LHCN-M2 (cell line): ENCODE measurements at regions not wholly inside any gene's neighbourhood (a gene's known extent, or its start where the extent isn't known, plus 50 kb on each side); places are given as distances from the start of the nearest gene placed in this dataset.
A peak's percentile ranks its signal among the peaks of the same experiment; 100 is the strongest.
"Not testable (repeated sequence)": the region's sequence is repeated elsewhere in the genome, so short reads cannot be mapped to it uniquely, and the experiment has no call there.

Source experiments
- DNase-seq: peaks from one replicate; pipeline ENCODE4 v3.0.0-alpha.2; 2012; ENCODE audit warnings: low read depth

DNA sequence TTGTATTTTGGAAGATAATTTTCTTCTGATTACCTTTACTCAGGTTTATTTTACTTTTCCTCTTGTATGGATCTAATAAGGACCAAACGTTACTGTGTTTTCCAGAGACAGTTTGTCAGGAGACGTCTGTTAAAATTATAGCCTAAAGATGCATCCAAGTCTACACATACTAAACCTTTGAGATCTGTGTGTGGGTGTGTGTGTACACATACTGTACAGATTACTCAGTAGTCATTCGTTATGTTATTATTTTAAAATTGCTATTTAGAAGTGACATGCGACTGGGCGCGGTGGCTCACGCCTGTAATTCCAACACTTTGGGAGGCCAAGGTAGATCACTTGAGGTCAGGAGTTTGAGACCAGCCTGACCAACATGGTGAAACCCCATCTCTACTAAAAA is 51.6 kb upstream of the CNTLN start:
- no peak for DNase-seq

DNA sequence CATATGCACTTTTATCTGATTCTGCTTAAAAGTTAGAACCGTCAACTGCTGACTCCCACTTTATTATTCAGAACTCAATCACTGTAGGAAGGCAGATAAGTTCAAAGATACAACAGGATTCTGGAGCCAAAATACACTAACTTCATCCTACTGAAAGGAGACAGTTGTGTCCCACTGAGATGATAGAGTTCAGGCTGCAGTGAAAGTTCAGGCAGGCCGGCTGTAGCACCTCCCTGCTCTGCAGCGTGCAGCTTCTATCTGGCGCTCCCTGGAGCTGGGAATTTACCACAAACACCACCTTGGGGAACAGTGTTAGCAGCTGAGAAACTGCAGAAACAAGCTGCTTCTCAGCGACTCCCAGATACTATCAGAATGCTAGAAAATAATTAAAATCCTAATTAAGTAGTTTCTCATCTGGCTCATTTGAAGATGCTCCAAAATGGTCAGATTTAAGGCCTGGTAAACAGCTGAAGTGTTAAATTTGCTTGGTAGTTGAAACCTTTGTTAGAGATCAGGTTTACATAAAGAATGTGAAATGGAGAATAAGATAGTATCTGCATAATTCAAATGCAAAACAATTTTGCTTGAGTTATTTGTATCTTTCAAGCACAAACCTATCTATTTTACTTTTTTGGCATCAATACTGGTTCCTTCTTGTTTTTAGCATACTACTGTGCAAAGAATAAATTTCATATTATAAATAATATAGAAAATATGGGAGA is 52.3 kb upstream of the CNTLN start:
- peak; percentile 26 for DNase-seq

DNA sequence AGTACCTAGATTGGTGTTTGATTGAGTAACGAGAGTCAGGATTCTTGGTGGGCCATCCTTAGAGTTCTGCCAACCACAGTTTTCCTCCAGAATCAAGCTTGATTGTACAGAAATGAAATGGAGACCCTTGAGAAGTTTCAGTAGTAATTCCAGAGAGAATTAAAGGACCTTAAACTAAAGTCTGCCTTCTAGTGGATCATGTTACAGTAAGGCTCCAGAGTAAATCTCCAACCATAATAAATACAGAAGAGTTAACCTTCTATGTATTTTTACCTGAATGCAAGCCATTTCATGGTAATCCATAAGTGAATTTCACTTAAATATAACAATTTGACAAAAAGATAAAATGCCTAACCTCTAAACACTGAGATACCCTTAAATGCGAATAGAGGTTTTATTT is 53.0 kb upstream of the CNTLN start:
- no peak for DNase-seq

DNA sequence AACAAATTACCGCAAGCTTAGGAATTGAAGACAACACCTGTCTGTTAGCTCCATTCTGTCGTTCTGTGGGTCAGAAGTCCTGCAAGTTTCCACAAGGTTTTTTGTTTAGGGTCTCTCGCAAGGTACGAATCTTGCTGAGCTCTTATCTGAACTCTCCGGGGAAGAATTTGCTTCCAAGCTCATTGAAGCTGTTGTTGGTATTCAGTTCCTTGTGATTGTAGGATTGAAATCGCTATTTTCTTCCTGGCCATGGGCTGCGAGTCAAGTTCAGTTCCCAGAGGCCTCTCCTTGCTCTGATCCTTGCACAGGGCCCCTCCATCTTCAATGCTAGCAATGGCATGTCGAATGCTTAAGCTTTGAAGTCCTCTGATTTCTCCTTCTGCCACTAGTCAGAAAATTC is 53.5 kb upstream of the CNTLN start:
- no peak for DNase-seq

DNA sequence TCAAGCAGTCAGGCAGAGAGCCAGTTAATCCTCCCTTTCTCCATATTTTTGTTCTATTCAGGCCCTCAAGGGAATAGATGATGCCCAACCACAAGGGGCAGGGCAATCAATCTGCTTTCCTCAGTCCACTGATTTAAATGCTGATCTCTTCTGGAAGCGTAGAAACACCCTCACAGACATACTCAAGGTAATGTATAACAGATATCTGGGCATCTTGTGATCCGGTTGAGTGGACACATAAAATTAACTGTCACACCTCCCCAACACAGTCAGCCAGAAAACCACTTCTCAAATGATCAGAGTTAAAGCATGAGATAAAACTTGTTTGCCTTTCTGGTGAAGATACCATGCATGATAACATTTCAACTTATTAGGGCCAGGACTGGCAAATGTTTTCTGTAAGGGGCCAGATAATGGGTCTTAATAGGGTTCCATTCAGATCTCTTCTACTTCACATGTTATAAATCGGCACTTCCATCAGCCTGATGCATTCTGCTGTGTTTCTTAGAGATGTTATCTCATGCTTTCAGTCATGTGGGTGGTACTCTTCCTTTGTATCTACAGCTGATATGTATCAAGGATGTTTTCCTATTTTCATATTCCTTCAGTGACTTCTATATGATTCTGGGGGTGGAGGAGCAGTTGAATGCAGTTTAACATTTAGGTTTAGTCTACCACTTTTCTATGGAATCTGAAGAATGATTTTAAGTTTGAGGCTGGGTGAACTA is 58.9 kb upstream of the CNTLN start:
- DNase-seq: peak; percentile 30

DNA sequence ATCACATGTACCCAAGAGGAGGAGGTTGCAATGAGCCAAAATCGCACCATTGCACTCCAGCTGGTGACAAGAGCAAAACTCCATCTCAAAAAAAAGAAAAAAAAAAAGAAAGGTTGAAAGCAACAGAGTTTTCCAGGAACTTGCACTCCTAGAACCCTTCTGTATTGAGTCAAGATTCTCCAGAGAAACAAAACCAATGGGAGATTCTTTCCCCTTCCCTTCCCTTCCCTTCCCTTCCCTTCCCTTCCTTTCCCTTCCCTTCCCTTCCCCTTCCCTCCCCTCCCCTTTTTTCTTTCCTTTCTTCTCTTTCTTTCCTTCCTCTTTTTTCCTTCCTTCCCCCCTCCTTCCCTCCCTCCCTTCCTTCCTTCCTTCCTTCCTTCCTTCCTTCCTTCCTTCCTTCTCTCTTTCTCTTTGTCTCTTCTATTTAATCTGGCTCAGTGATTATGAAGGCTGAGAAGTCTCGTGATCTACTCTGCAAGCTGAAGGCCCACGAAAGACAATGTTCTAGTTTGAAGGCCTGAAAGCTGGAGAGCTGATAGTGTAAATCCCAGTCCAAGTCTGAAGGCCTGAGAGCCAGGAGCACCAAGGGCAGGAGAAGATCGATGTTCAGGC is 59.6 kb upstream of the CNTLN start:
- no peak for DNase-seq

DNA sequence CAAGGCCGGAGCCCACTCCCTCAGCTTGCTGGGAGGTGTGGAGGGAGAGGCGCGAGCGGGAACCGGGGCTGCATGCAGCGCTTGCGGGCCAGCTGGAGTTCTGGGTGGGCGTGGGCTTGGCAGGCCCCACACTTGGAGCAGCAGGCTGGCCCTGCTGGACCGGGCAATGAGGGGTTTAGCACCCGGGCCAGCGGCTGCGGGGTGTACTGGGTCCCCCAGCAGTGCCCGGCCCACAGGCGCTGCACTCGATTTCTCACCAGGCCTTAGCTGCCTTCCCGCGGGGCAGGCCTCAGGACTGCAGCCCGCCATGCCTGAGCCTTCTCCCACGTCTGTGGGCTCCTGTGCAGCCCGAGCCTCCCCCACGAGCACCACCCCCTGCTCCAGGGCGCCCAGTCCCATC is 62.3 kb upstream of the CNTLN start:
- DNase-seq: not testable (repeated sequence)

DNA sequence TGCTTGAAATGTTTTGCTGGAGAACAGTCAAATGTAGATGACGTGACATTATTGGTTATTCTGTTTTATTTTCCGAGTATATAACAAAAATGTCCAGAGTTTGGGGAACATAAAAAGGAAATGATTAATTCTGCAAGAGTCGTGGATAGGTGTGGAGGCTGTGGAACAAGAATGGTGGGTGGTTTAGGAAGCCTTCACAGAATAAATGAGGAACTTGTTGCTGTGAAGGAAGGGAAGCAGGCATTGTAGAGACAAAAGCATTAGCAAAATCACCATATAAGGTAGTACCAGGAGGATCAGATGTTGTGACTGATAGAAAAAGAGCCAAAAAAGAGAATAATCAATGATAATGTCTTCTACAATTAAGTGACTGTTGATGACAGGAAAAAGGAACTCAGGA is 66.2 kb upstream of the CNTLN start:
- DNase-seq: no peak

DNA sequence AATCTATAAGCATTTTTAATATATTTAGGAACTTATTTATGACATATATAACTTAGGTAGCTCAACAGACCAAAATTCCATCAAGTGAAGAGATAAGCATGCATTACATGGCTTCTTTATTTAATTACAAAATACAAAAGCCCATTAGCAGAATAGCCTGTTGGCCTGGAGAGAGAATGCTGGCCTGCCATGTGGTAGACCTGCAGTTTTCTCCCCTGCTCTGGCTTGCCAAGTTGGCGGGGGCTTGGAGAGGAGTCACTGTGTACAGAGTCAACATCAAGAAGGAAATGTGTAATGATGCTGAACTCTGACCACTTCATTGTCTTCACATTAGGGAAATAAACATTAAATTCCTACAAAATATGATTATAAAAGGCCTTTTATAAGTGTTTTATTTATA is 69.8 kb upstream of the CNTLN start:
- DNase-seq: no peak

DNA sequence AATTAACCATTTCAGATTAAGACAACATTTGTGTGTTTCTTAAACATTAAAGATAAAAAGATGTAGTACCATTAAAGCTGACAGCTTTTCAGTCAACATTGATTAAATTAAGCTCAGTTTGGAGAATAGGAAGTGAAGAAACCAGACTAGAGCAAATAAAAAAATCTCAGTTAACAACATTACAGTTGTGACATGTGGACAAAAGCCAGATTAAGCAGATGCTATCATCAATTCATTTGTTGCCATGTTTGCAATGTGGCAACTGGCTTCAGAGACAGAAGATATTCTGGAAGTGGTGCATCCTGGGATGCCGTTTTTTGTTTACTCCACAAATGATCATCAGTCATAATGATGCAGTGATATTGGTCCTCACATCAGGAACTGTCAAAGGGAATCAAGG is 70.3 kb upstream of the CNTLN start:
- peak; percentile 31 for DNase-seq

DNA sequence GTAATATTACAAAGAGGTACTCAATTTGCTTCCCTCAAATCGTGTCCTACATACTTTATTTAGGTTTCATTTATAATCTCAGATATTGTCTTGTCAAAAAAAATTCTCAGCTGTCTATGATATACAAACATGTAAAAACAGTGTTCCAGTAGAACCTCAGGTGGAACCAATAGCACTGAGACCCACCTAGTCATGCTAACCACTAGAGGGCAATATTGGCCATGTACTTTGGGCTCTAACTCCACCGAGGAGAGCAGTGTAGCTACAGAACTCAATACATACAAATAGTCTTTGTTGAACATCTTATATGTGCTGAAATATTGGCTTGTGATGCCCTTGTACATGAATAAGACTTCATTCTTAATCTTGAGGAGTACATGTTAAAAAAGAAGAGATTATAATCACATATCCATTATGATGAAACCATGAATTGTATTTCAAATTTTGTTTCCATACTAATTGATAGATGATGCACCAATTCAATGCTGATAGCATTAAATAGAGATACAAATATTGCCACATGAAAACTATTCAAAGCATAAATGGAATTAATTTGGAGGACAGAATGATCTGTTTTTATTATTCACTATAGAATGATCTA is 71.2 kb upstream of the CNTLN start:
- peak; percentile 59 for DNase-seq

DNA sequence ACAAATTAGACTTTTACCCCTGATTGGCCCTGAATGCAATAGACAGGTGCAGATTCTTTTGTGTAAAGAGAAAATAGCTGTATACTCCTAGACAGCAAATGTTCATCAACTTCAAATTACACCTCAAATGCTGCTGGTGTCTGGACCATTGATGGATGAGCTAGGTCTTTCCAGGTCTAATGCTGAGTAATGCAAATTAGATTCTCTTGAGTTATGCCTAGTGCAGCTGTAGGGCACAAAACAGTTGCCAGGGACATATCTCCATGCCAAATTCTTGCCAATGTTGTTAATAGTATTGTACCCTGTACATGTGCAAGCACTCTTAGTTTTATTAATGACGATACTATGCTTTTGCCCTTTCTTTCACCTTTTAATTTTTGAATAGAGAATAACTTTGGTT is 72.3 kb upstream of the CNTLN start:
- no peak for DNase-seq

DNA sequence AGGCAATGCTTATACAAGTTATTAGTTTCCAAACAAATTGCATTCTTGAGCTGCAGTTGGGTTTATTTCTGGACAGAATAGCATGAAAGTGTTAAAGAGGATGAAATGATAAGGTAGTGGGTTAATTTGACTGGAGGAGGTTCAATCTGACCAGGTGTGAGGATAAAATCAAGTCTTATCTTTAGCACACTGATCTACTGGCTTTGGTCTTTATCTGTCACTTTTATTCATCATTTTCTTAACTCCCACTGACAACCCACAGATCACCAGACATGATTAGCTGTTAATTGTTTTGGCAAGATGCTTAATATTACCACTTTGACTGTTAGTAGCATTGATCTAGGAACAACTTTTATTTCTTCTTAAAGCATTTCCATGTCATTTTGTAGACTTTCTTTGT is 74.4 kb upstream of the CNTLN start:
- no peak for DNase-seq

DNA sequence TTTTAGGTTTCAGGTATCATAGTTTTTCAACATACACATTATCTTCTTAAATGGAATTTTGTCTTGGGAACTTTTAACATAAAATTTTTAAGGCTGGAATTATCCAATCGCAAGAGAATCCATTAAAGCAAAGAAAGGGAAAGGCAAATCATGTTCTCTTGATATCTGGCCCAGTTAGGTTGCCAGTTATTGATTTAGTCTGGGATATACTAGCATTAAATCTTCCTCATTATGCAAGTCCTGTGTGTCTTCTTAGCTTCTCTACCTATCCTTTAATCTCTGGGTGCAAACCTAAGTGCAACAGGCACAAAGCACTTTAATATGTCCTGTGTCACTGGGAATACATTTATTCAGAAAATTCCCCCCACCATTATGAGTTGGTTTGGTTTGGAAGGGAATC is 75.4 kb upstream of the CNTLN start:
- no peak for DNase-seq

DNA sequence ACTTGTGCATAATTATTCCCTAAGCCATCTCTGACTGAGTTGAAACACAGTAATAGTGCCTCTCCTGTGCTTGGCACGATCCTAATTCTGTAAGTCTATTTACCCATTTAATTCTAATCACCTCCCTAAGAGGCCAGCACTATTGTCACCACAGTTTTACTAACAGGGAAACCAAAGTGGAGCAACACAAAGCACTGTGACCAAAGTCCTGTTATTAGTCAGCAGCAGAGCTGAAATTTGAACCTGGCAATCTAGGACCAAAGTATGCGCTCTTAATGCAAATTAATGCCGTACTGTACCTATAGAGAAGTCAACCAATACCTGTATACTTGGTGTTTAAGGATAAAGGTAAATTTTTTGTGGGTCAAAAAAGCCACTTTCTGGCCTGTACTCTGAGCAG is 77.1 kb upstream of the CNTLN start:
- no peak for DNase-seq

DNA sequence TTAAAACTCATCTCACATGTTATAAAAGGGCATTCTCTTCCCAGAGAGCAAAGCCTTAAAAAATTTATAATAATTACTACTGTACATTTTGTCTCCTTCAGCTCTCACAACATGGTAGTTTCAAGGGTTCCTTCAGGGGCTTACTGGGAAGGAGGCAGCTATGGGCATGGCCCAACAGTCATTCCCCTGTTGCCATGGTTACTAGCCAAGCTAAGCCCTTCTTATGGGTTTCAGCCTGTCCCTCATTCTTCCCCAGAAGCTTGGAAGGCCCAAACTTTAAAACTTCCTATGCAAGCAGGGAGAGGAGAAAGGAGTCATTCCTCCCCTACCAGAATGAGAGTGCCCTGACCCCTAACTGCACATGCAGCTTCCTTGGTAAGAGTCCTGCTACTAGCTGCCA is 82.2 kb upstream of the CNTLN start:
- DNase-seq: peak; percentile 9

DNA sequence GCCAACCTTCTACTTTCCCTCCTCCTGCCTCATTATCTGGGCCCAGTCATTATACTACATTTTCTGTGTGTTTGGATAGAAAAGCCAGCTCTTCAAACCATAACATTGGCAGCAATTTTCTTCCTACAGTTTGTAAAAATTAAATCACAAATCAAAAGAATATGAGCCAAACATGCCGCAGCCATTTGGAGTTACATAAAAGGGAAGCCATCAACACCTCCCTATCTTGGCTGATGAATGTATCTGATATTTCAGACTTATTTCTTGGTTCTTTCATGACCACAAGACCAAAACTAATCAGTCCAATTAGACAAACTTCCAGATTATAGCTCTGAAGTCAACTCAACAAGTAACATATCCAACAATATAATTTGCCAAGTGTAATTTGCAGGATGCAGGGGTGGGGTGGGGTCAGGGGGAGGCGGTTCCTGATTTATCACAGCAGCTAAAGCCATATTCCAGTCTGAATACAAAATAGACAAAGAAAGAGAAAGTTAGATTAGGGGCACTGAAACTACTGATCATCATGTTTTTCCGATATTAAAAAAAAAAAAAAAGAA is 89.4 kb upstream of the CNTLN start:
- DNase-seq: no peak

DNA sequence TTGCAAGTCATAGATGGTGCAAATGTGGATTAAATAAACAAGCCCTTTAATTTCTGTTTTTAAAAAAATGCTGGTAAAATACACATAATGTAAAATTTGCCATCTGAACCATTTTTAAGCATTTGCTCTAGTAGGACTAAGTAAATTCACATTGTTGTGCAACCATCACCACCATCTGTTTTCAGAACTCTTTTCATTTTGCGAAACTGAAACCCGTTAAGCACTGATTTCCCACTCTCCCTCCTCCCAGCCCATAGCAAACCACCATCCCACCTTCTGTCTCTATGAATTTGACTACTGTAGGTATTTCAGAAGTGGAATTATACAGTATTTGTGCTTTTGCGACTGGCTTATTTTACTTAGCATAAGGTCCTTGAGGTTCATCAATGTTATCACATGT is 103.3 kb upstream of the CNTLN start:
- no peak for DNase-seq

DNA sequence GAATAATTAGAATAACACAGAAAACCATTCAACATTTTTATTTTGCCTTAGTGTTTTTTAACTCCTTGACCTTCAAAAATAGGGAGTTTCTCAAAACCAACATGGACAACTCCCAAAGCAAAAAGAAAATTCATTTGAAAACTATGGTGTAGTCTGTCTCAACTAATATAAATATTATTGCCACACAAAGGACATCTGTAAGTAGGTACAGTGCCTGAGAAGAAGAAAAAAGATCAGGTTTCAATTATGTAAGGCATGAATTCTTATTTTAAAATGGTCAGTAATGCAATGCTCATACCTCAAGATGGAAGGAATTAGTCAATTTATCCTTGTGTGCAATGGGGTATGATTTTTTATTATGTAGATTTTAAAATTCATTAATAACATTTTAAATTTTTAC is 109.6 kb upstream of the CNTLN start:
- no peak for DNase-seq

DNA sequence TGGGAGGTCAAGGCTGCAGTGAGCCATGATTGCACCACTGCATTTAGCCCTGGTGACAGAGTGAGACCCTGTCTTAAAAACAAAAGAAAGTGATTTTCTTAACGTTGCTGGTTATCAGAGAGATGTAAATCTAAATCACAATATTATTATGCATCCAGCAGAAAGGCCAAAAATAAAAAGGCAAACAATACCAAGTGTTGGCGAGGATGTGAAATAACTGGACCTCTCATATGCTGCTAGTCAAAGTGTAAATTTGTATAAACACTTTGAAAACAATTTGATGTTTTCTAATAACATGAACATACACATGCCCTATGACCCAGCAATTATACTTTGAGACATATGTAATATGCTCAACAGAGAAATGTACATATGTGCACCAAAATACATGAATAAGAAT is 110.7 kb upstream of the CNTLN start:
- DNase-seq: no peak

DNA sequence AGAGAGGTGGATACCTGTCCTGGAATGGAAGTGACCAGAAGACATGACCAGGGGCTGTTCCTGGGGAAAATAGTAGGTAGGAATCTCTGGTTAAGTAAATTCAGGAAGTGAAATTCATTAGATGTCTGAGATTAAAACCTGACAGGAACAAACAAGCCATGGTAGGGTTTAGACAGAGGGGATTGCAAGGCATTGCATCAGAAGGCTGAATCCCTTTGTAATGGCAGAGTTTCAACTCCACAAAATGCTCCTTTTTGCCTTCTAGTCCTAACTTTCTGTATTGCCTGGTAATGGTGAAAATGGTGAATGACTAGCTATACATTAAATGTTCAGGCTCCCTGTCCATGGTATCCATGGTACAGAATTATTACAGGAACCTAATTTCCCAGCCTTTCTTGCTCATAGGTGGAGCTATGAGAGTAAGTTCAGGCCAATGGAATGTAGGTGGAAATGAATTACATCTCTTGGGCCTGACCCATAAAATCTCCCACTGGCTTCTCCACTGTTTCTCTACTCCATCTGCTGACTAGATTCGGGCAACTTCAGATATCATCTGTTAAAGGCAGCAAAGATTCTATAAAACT is 113.4 kb upstream of the CNTLN start:
- no peak for DNase-seq

DNA sequence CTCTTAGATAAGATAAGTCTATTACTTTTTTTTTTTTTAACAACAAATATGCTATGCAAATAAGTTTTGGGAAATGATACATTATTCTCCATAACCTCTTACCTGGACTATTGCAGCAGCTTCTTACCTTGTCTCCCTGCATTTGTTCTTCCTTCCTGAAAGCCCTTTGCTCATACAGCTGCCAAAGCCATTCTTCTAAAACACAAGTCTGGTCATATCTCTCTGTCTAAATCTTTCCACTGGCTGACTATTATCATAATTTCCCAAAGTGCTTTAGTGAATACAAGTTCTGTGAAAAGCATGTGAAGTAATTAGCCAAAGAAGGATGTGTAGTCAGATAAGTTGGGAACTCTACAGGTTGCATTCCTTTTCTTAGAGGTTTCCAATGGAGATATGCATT is 115.4 kb upstream of the CNTLN start:
- DNase-seq: no peak
